Upper lobe of right lung (tissue), 1 donor: ENCODE measurements at regions not wholly inside any gene's neighbourhood (a gene's known extent, or its start where the extent isn't known, plus 50 kb on each side); places are given as distances from the start of the nearest gene placed in this dataset.
"Not testable (repeated sequence)": the region's sequence is repeated elsewhere in the genome, so short reads cannot be mapped to it uniquely, and the experiment has no call there.

Experiments
- ATAC-seq: fragments of 200-7000 bp; cut with Tn5 transposase; one replicate; pipeline ENCODE4 v1.9.1; 2020; ENCODE audit warnings: mild to moderate bottlenecking, moderate library complexity
- DNase-seq: peaks from one replicate; pipeline ENCODE4 v3.0.0-alpha.2; 2020
- H3K27ac ChIP-seq: fragments of 200-600 bp; one replicate; pipeline ENCODE4 v1.8.0; 2022
- H3K27me3 ChIP-seq: fragments of 200-600 bp; one replicate; pipeline ENCODE4 v1.8.0; 2022; ENCODE audit warnings: mild to moderate bottlenecking
- H3K36me3 ChIP-seq: fragments of 200-600 bp; one replicate; pipeline ENCODE4 v1.8.0; 2022
- H3K4me1 ChIP-seq: fragments of 200-600 bp; one replicate; pipeline ENCODE4 v1.8.0; 2022
- H3K4me3 ChIP-seq: fragments of 200-600 bp; one replicate; pipeline ENCODE4 v1.8.0; 2022; ENCODE audit warnings: mild to moderate bottlenecking
- H3K9me3 ChIP-seq: fragments of 200-600 bp; one replicate; pipeline ENCODE4 v1.8.0; 2022
- intact Hi-C: fragments of 100-400 bp; cut with DNase I; formaldehyde crosslinking; loops from one replicate; pipeline ENCODE4 v1.11.0; 2022
- donor health status: DM: no; HTN: yes; CAD: no; lungs with severe emphysema.

GRCh38 chr22:12541412-12542170, 2986.4 kb upstream of the OR11H1 start:
- H3K27ac ChIP-seq, H3K9me3 ChIP-seq, H3K4me1 ChIP-seq, ATAC-seq, H3K36me3 ChIP-seq, H3K27me3 ChIP-seq, H3K4me3 ChIP-seq, DNase-seq, intact Hi-C loops: not testable (repeated sequence)

GRCh38 chr22:12553366-12553765, 2974.6 kb upstream of the OR11H1 start:
- H3K27me3 ChIP-seq, DNase-seq, intact Hi-C loops, H3K27ac ChIP-seq, H3K4me1 ChIP-seq, H3K4me3 ChIP-seq, H3K36me3 ChIP-seq, H3K9me3 ChIP-seq, ATAC-seq: not testable (repeated sequence)

- H3K36me3 ChIP-seq, H3K9me3 ChIP-seq, H3K27ac ChIP-seq, ATAC-seq, DNase-seq, H3K4me1 ChIP-seq, H3K4me3 ChIP-seq, H3K27me3 ChIP-seq, intact Hi-C loops: not testable (repeated sequence)
These were observed 2973.3 kb upstream of the OR11H1 start for GRCh38 chr22:12554648-12555192.

- H3K27ac ChIP-seq, ATAC-seq, H3K4me1 ChIP-seq, DNase-seq, intact Hi-C loops, H3K9me3 ChIP-seq, H3K4me3 ChIP-seq, H3K36me3 ChIP-seq, H3K27me3 ChIP-seq: not testable (repeated sequence)
These were observed 2956.5 kb upstream of the OR11H1 start for GRCh38 chr22:12571500-12571899.

GRCh38 chr22:12579655-12580054, 2948.3 kb upstream of the OR11H1 start:
- H3K9me3 ChIP-seq, H3K27ac ChIP-seq, intact Hi-C loops, DNase-seq, ATAC-seq, H3K4me1 ChIP-seq, H3K36me3 ChIP-seq, H3K27me3 ChIP-seq, H3K4me3 ChIP-seq: not testable (repeated sequence)

GRCh38 chr22:12584457-12584856, 2943.5 kb upstream of the OR11H1 start:
- H3K4me1 ChIP-seq, H3K36me3 ChIP-seq, H3K9me3 ChIP-seq, H3K27me3 ChIP-seq, H3K4me3 ChIP-seq, H3K27ac ChIP-seq, intact Hi-C loops, ATAC-seq, DNase-seq: not testable (repeated sequence)

- H3K27me3 ChIP-seq, H3K36me3 ChIP-seq, intact Hi-C loops, ATAC-seq, H3K27ac ChIP-seq, DNase-seq, H3K4me1 ChIP-seq, H3K9me3 ChIP-seq, H3K4me3 ChIP-seq: not testable (repeated sequence)
These were observed 2943.1 kb upstream of the OR11H1 start for GRCh38 chr22:12584874-12585273.

GRCh38 chr22:12595724-12596123, 2932.3 kb upstream of the OR11H1 start:
- DNase-seq, H3K27me3 ChIP-seq, intact Hi-C loops, H3K9me3 ChIP-seq, H3K36me3 ChIP-seq, H3K27ac ChIP-seq, H3K4me1 ChIP-seq, ATAC-seq, H3K4me3 ChIP-seq: not testable (repeated sequence)

GRCh38 chr22:12597778-12598177, 2930.2 kb upstream of the OR11H1 start:
- H3K4me1 ChIP-seq, H3K36me3 ChIP-seq, H3K27ac ChIP-seq, H3K9me3 ChIP-seq, ATAC-seq, DNase-seq, intact Hi-C loops, H3K27me3 ChIP-seq, H3K4me3 ChIP-seq: not testable (repeated sequence)

GRCh38 chr22:12601510-12601869, 2926.5 kb upstream of the OR11H1 start:
- intact Hi-C loops, H3K9me3 ChIP-seq, DNase-seq, ATAC-seq, H3K27ac ChIP-seq, H3K4me1 ChIP-seq, H3K36me3 ChIP-seq, H3K27me3 ChIP-seq: not testable (repeated sequence)
- peak overlapping the region; percentile 17 for H3K4me3 ChIP-seq
